NCI-H1417 (cell line): ENCODE measurements at regions not wholly inside any gene's neighbourhood (a gene's known extent, or its start where the extent isn't known, plus 50 kb on each side); places are given as distances from the start of the nearest gene placed in this dataset.
"Not testable (repeated sequence)": the region's sequence is repeated elsewhere in the genome, so short reads cannot be mapped to it uniquely, and the experiment has no call there.

ENCODE experiments used
- DNase-seq, 3 experiments: peaks; one replicate each; lab custom pipeline; 2025; lab: John Stamatoyannopoulos, UW

DNA sequence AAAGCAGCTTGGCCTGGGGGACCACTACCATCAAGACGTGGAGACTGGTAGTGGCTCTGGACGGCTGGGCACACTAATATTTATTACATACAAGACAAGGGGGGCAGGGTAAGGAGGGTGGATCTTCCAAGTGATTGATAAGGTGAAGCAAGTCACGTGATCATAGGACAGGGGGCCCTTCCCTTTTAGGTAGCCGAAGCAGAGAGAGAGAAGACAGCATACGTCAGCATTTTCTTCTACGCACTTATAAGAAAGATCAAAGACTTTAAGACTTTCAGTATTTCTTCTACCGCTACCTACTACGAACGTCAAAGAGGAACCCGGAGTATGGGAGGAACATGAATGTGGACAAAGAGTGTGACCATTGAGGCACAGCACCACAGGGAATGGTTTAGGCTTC is 307.9 kb downstream of the RPIA start:
- DNase-seq, result no peak

DNA sequence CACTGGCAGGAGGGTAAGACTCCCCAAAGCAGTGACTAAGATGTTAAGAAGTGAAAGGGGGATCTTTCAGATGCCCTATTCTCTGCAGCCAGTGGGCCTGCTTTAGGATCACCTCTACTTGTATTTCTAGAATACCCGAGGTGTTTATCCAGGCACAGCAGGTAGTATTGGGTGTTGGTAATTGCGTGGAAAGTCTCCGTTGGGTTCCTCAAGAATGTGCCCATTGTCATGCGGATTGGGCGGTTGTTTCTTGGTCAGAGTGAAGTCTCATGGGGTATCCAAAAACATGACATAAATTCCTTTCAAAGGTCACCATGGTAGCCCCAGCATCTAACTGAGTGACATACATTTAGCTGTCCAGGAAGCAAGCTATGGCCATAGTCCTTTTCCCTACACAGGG is 308.8 kb downstream of the RPIA start:
- DNase-seq, result no peak

DNA sequence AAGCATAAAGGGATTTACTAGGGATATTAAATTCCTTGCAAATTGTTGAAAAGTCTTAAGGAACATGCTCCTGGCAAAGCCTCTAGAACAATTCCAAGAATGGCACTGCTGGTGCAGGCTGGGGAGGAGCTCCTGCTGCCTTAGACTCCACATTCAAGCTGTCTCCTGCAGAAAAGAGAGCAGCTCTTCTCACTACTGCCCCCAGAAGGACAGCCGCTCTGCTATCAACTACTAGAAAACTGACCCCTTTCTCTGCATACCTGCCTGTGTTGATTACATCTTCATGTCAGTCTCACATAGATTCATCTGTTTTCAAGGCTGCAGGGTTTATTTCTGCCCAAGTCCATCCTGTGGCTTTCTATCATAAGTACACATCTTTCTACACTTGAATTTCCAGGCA is 312.8 kb downstream of the RPIA start:
- not testable (repeated sequence) for DNase-seq

DNA sequence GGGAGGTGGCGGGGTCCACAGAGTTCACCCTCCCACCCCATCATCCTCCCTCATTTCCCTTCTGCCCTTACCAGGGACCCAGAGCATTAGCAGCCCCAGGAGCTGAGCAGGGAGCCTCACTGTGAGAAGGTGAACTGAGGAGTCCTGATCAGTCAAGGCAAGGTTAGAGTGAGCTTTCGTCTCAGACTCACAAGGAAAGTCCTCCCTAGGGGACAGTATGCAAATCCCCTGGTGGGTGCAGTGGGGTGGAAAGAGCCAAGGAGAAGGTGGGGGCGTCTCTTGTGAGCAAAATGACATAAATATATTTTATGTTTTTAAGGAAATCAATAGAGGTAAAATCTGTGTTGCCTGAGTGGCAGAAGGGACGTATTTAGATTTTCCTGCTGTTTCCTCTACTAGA is 329.1 kb downstream of the RPIA start:
- not testable (repeated sequence) for DNase-seq

DNA sequence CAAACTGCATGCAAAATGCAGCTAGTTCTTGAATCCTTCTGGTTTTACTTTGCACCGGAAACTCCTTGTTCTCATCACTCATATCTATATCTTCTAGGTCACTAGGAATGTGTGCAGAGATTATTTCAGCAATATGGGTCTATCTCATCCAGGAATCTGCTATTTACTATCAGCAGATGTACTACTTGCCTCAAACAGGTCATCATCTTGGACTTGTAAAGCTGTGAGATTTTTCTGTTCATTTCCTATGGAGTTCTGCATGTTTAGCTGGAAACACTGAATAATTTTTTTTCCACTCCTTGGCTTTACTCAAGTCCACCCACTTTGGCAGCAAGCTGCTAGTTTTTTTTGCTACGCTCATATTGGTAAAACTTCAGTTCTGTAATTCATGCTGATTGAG is 334.8 kb downstream of the RPIA start:
- not testable (repeated sequence) for DNase-seq

DNA sequence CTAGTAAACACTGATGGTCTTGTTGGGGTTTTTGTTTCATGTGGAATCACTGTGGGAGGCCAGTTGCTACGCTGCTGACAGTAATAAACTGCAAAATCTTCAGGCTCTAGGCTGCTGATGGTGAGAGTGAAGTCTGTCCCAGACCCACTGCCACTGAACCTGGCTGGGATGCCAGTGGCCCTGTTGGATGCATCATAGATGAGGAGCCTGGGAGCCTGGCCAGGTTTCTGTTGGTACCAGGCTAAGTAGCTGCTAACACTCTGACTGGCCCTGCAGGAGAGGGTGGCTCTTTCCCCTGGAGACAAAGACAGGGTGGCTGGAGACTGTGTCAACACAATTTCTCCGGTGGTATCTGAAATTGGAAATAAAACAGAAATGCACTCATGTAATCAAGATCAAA is 335.6 kb downstream of the RPIA start:
- DNase-seq, result not testable (repeated sequence)

DNA sequence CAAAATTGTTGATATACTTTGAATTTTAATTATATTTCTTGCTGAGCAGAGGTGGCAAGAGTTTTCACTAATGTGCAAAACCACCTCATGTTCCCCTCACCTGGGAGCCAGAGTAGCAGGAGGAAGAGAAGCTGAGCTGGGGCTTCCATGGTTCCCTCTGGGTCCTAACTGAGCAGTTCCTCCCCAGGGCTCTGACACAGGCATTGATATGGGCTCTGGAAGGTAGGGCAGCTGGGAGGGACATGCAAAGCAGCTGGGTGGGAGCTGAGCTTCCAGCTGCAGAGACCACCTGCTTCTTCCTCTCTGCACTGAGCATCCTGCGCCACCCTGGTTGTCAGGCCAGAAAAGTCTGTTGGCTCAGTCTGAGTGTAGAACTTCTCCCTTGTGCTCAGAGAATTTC is 336.1 kb downstream of the RPIA start:
- not testable (repeated sequence) for DNase-seq

DNA sequence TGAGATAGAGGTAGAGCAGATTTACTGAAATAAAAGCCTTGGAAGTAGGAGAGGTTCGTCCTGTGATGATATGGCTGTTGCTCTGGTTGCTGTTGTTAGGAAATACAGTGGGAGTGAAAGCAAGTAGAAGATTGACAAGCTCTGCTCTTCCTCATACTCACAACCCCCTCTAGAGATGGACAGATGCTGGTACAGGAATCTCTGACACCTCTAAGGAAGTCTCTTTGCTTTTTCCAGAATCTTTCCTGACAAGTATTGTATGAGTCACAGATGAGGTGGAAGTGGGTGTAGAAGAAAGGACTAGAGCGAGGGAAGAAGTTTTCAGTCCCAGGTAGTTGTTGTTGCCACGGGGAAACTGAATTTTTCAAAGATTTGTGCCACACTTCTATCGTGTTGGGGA is 337.8 kb downstream of the RPIA start:
- DNase-seq, result not testable (repeated sequence)

DNA sequence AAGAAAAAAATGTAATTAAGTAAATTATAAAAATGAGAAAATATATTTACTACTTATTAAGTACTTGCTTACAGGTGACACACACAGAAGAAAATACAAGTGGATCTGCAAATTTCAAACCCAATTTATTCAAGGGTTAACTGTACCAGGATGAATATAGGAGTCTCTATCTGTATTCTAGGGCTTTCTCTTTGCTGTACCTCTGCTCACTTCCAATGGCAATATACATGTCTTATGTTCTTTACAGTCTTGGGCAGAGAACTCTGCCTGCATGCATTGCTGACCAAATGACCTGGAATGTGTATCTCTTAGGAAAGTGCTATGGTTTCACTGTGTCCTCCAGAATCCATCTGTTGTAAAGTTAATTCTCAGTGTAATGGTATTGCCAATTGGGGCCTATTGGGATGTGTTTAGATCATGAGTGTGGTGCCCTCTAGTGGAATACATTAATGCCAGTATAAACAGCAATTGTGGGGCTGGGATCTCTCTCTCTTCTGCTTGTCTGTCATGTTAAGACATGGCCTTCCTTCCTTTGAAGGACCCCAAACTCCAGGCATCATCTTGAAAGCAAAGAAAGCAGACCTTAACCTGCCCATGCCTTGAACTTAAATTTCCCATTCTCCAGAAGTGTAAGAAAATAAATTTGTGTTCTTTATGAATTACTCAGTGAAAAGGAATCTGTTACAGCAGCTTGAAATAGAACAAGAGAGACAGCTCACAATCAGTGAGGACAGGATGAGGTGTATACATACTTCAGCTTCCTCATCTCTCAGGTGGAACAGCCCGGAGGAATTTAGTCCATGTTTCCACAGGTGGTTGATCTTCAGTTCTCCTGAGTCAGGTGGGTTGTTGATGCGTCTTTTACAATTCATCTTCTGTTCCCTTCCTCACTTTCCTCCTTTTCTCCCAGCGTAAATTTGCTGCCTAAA is 356.9 kb downstream of the RPIA start:
- DNase-seq, result peak in 2 of 3 experiments; percentile 14 to 56

DNA sequence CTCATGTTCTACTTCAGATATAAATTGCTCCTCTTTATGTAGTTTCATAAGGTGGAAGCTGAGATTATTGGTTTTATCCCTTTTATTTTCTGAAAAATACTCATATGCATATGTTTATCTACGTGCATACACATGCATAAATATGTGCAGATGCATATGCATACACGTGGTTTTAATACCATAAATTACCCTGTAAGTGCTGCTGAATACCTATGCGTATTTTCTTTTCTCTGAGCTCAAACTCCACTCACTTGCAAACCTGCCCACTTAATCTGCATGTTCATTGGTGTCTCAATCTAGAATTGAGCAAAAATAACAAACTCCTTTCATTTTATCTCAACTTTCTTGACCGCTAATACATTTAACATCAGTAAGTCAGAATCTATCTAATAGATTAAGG is 367.1 kb downstream of the RPIA start:
- not testable (repeated sequence) for DNase-seq

DNA sequence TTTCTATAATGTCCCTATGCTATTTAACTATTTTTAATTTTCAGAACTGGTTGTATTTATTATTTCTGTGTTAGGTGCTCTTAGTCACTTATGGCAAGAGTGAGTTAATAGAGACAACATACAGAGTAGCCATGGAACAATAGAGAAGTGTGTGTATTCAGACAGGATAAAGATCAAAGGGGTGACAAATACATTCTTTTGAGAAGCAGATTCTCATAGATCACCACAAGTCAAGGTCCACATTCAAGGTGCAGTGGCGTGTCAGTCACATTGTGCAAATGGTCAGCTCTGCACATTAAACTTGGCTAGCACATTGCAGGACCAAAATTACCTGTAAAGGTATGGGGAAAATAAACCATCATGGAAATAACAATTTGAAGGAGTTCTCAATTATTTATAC is 369.7 kb downstream of the RPIA start:
- not testable (repeated sequence) for DNase-seq

DNA sequence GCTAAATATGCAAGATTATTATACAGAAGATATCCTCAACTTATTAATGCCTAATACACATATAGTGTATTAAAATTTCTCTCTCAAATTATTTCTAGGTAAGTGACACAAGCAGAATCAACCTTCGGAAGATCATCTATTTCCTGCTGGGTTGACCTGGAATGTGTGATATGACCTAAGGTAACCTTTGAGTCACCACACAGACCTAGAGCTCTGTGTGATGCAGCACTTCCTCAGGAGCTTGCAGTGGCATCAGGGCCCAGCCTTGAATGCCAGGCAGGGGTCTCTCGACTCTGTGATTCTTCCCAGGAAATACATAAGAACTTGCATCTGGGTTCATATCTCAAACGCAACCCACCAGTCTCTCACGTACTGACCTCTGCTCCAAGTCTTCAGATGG is 385.3 kb downstream of the RPIA start:
- DNase-seq, result not testable (repeated sequence)

DNA sequence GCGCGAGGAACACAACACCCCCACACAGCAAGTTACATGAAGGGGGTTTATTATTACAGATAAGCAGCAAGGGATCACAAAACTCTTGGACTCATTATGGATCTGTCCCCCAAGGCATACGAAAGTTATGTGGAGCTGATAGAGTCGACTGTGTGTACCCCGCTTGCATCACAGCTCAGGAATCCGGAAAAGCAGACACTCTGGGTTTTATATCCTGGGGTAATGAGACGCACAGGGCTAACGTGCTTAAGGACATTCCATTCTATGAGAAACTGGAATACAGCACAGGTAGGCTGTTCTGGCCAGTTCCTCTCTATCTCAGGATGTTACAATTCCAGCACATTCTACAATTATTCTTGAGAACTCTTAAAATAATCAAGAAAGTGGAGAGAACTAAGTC is 401.4 kb downstream of the RPIA start:
- DNase-seq, result not testable (repeated sequence)

DNA sequence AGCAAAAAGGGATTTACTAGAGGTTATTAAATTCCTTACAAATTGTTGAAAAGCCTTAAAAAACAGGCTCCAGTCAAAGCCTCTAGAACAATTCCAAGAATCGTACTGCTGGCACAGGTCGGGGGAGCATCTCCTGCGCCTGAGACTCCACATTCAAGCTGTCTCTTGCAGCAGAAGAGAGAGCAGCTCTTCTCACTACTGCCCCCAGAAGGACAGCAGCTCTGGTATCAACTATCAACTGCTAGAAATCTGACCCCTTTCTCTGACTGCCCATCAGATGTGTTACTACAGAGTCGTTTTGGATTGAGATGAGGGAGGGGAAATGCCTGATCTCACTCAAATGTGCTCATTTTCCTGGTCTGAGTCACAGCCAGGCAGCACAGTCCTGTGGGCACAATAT is 403.6 kb downstream of the RPIA start:
- DNase-seq, result not testable (repeated sequence)

DNA sequence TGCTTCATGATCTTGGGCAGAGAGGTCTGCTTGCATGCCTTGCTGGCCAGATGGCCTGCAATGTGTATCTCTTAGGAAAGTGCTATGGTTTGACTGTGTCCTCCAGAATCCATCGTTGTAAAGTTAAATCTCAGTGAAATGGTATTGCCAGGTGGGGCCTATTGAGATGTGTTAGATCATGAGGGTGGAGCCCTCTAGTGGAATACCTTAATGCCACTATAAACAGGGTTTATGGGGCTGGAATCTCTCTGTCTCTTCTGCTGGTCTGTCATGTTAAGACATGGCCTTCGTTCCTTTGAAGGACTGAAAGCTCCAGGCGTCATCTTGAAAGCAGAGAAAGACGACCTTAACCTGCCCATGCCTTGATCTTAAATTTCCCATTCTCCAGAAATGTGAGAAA is 411.1 kb downstream of the RPIA start:
- peak in 1 of 3 experiments; percentile 3 for DNase-seq

DNA sequence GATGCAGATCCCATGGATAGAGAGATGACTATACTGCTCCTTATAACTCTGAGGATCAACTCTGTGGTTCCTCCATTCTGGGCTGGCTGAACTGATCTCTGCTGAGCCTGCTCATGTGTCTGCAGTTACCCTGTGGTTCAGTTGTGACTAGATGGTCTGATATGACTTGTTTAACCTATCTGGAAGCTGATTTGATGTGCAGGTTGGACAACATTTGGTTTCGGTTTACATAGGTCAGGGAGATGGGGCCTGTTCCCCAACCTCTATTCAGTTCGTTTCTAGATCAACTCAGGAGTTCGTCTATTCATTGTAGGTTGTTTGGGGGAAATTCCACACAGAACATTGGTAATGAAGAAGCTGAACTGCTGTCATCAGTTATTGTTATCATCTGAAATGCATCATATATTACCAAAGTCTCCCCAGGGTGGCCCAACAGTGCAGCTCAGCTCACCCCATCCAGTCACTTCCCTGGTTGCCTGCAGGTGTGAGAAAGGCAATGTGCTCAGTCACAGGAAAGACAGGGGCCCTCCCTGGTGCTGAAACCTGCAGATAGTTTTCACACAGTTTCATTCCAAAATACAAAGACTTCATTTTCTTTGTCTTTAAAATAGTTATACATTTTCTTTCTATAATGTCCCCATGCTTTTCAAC is 415.0 kb downstream of the RPIA start:
- DNase-seq, result not testable (repeated sequence)

DNA sequence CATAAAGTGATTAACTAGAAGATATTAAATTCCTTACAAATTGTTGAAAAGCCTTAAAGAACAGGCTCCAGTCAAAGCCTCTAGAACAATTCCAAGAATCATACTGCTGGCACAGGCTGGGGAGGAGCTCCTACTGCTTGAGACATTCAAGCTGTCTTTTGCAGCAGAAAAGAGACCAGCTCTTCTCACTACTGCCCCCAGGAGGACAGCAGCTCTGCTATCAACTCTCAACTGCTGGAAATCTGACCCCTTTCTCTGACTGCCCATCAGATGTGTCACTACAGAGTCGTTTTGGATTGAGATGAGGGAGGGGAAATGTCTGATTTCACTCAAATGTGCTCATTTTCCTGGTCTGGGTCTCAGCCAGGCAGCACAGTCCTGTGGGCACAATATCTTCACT is 421.0 kb downstream of the RPIA start:
- peak in 1 of 3 experiments; percentile 6 for DNase-seq

DNA sequence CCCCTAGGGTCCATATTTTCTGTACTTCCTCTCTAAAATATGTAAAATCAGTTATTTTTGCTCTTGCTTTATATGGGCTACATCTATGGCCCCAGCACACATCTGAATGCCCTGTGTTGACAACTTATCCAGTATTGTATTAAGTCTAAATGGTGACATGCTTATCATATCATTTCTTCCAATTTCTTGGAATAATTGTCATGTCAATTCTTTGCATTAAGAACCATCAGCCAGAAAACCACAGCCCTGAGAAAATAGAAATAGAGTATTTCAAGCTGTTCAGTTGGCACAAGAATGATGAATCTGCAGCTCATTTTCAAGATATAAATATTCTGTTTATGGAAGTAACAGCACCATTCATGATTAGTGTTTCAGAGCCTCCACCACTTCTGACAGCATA is 421.8 kb downstream of the RPIA start:
- not testable (repeated sequence) for DNase-seq

DNA sequence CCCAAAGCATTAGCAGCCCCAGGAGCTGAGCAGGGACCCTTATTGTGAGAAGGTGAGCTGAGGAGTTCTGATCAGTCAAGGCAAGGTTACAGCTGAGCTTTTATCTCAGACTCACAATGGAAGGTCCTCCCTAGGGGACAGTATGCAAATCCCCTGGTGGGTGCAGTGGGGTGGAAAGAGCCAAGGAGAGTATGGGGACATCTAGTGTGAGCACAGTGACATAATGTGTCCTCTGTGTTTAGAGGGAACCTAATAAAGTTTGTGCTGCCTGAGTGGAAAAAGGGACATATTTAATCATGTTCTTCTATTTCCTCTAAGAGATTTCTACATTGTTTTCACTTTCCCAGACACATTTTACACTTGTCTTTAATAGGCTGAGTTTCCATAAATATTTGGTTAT is 438.0 kb downstream of the RPIA start:
- DNase-seq, result not testable (repeated sequence)

DNA sequence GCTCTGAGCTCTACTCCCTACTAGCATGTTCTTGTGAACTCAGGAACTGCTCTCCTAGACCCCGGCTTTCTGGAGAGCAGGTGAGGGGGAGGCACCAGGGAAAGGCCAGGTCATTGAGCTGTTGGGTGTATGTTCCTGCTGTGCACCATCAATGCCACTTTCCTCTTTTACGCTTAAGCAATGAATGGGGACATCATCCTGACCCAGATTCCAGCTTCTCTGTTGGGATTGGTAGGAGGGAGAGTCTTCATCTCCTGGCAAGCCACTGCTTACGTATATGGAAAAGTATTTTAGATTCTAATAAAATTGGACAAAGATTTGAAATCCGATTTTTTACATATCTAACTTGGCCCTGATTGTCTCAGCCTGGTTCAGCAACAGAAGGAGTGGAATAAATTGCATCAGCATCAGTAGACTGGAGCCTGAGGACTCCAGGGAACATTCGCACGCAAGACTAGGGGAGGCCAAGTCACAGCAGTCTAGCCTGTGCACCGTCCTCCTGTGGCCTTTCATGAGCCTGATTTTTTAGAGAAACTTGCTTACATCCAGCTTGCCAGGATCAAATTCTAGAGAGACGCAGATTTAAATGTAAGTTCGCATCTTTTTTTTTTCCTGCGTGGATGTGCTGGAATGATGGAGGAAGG is 439.3 kb downstream of the RPIA start:
- DNase-seq, result peak in 1 of 3 experiments; percentile 33

DNA sequence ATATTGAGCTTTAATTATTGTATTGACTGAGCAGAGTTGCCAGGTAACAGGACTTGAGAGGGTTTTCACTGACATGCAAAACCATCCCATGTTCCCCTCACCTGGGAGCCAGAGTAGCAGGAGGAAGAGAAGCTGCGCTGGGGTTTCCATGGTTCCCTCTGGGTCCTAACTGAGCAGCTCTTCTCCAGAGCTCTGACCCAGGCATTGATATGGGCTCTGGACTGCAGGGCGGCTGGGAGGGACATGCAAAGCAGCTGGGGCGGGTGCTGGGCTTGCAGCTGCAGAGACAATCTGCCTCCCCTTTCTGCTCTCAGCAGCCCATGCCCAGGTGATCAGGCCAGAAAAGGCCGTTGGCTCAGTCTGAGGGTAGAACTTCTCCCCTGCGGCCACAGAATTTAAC is 451.5 kb downstream of the RPIA start:
- peak in 2 of 3 experiments; percentile 53 to 77 for DNase-seq

DNA sequence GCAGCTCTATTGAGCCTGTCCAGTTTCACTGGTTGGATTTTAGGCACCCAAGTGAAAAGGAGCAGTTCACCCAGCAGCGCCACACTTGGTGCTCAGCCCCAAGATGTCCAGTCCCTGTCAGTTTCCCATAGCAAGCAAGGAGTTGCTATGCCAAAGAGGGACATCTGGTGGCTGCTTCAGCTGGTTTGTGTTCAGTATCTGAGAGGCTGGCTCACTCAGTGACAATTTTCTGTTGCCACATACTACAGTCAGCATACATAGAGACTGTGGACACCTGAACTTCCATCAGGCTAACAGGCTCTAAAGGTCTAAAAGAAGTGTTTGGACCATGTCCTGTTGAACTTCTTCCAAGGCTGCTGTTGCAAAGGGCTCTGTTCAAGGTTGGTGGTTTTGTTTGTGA is 453.9 kb downstream of the RPIA start:
- DNase-seq, result peak in 1 of 3 experiments; percentile 2

DNA sequence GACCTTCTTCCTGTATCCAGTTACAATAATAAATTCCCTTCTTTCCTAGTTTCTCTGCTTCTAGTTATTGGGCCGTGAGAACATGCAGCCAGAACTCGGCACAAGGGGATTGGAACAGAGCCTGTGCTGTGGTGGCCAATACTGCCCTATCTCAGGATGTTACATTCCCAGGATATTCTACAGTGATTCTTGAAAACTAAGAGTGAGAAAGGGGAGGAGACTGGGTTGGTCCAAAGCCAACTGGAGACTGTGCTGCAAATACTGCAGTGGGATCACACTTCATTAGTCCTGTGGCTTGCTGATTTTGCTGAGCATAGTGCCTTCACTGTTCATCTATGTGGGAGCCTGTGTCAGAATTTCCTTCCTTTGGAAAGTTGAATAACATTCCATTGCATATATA is 456.8 kb downstream of the RPIA start:
- DNase-seq, result not testable (repeated sequence)
